ENCODE measurements at regions not wholly inside any gene's neighbourhood (a gene's known extent, or its start where the extent isn't known, plus 50 kb on each side); places are given as distances from the start of the nearest gene placed in this dataset.
"Not testable (repeated sequence)": the region's sequence is repeated elsewhere in the genome, so short reads cannot be mapped to it uniquely, and the experiment has no call there.

- no peak overlapping the region for H3K9ac ChIP-seq (ENCODE audit: low read depth in 1 of 2, low read length in 2 of 2)
- H3K4me1 ChIP-seq (ENCODE audit: control insufficient read depth in 1 of 2, insufficient read depth in 2 of 2, low read length in 2 of 2), result no peaks in the 10 kb centered on the region
- H3K9me3 ChIP-seq (ENCODE audit: control insufficient read depth in 1 of 2, low read length in 2 of 2), result no peaks in the 10 kb centered on the region
- no peak overlapping the region for H3K4me3 ChIP-seq (ENCODE audit: low read depth in 1 of 2, low read length in 2 of 2)
- H3K27me3 ChIP-seq (ENCODE audit: control insufficient read depth in 1 of 2, insufficient read depth in 2 of 2, low read length in 2 of 2), result no peaks in the 10 kb centered on the region
- H3K36me3 ChIP-seq (ENCODE audit: control insufficient read depth in 1 of 2, insufficient read depth in 2 of 2, low read length in 2 of 2), result no peaks in the 10 kb centered on the region
- H3K27ac ChIP-seq (ENCODE audit: low read depth, low read length), result no peak overlapping the region
These were observed 221.6 kb downstream of the STK31 start for GRCh38 chr7:23931633-23932032.

- H3K9ac ChIP-seq (ENCODE audit: low read depth in 1 of 2, low read length in 2 of 2), result no peak overlapping the region
These were observed 228.2 kb downstream of the STK31 start for GRCh38 chr7:23938215-23938614.

DNA sequence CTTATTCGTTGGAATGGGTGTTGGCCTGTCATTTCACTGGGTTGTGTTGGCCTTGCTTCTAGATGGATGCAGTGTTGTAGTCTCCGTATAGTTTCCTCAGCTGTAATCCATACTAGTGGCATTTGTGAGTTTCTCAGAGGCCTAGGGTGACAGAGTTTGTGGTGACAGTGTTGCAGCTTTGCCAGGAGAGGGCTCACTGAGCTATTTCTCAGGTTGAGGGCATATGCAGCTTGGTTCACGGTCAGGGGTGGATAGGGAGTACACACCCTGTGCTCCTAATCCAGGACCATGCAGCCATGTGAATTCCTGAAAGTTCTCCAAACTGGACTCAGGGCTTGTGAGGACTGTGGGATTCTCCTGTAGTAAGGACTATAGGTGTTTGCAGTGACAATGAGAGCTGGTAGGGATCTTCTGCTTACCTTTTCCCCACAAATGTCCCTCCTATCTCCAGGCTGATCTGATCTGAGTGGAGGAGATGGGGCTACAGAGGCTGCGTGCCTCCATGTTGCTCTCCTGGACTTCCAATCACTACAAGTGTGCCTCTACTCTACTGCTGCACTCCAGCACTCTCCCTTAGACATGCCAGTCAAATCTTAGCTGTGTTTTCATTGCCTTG, 229.0 kb downstream of the STK31 start:
- H3K9me3 ChIP-seq (ENCODE audit: control insufficient read depth in 1 of 2, low read length in 2 of 2), result no peaks in the 10 kb centered on the region
- H3K4me3 ChIP-seq (ENCODE audit: low read depth in 1 of 2, low read length in 2 of 2), result no peak overlapping the region
- no peak overlapping the region for H3K9ac ChIP-seq (ENCODE audit: low read depth in 1 of 2, low read length in 2 of 2)
- no peaks in the 10 kb centered on the region for H3K27me3 ChIP-seq (ENCODE audit: control insufficient read depth in 1 of 2, insufficient read depth in 2 of 2, low read length in 2 of 2)
- H3K27ac ChIP-seq (ENCODE audit: low read depth, low read length), result no peak overlapping the region
- H3K36me3 ChIP-seq (ENCODE audit: control insufficient read depth in 1 of 2, insufficient read depth in 2 of 2, low read length in 2 of 2), result no peaks in the 10 kb centered on the region
- no peaks in the 10 kb centered on the region for H3K4me1 ChIP-seq (ENCODE audit: control insufficient read depth in 1 of 2, insufficient read depth in 2 of 2, low read length in 2 of 2)

More at GRCh38 chr7:23938215-23938614, 228.2 kb downstream of the STK31 start:
- Histone ChIP-seq H3K4me3 (ENCODE audit: low read depth in 1 of 2, low read length in 2 of 2) (no peak overlapping the region), H3K9me3 (ENCODE audit: control insufficient read depth in 1 of 2, low read length in 2 of 2) (no peaks in the 10 kb centered on the region), H3K36me3 (ENCODE audit: control insufficient read depth in 1 of 2, insufficient read depth in 2 of 2, low read length in 2 of 2) (no peaks in the 10 kb centered on the region), H3K27ac (ENCODE audit: low read depth, low read length) (no peak overlapping the region), H3K4me1 (ENCODE audit: control insufficient read depth in 1 of 2, insufficient read depth in 2 of 2, low read length in 2 of 2) (no peaks in the 10 kb centered on the region), H3K27me3 (ENCODE audit: control insufficient read depth in 1 of 2, insufficient read depth in 2 of 2, low read length in 2 of 2) (no peaks in the 10 kb centered on the region)

- not testable (repeated sequence) for H3K9me3 ChIP-seq (ENCODE audit: control insufficient read depth in 1 of 2, low read length in 2 of 2); H3K9ac ChIP-seq (ENCODE audit: low read depth in 1 of 2, low read length in 2 of 2); H3K4me3 ChIP-seq (ENCODE audit: low read depth in 1 of 2, low read length in 2 of 2); H3K27me3 ChIP-seq (ENCODE audit: control insufficient read depth in 1 of 2, insufficient read depth in 2 of 2, low read length in 2 of 2); H3K4me1 ChIP-seq (ENCODE audit: control insufficient read depth in 1 of 2, insufficient read depth in 2 of 2, low read length in 2 of 2); H3K36me3 ChIP-seq (ENCODE audit: control insufficient read depth in 1 of 2, insufficient read depth in 2 of 2, low read length in 2 of 2); H3K27ac ChIP-seq (ENCODE audit: low read depth, low read length)
These were observed 229.7 kb downstream of the STK31 start for GRCh38 chr7:23939747-23940146.

DNA sequence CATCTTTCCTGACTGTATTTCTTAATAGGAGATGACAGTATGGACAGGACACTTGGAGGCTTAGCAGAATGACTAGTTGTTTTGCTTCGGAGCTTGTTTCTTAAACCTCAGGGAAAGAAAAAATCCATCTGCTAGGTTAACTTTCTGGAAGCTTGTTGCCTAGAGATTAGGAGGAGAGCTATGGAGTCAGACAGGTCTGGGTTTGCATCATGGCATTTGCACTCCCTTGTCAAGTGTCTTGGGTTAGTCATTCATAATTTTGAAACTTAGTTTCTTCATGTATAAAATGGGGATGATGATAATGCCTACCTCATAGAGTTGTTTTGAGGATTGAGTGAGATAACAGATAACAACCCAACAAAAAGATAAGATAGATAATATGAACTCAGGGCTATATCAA, 231.5 kb downstream of the STK31 start:
- no peaks in the 10 kb centered on the region for H3K4me1 ChIP-seq (ENCODE audit: control insufficient read depth in 1 of 2, insufficient read depth in 2 of 2, low read length in 2 of 2)
- H3K27me3 ChIP-seq (ENCODE audit: control insufficient read depth in 1 of 2, insufficient read depth in 2 of 2, low read length in 2 of 2), result no peaks in the 10 kb centered on the region
- no peak overlapping the region for H3K27ac ChIP-seq (ENCODE audit: low read depth, low read length)
- H3K36me3 ChIP-seq (ENCODE audit: control insufficient read depth in 1 of 2, insufficient read depth in 2 of 2, low read length in 2 of 2), result no peaks in the 10 kb centered on the region
- no peaks in the 10 kb centered on the region for H3K9me3 ChIP-seq (ENCODE audit: control insufficient read depth in 1 of 2, low read length in 2 of 2)
- no peak overlapping the region for H3K9ac ChIP-seq (ENCODE audit: low read depth in 1 of 2, low read length in 2 of 2)
- no peak overlapping the region for H3K4me3 ChIP-seq (ENCODE audit: low read depth in 1 of 2, low read length in 2 of 2)

DNA sequence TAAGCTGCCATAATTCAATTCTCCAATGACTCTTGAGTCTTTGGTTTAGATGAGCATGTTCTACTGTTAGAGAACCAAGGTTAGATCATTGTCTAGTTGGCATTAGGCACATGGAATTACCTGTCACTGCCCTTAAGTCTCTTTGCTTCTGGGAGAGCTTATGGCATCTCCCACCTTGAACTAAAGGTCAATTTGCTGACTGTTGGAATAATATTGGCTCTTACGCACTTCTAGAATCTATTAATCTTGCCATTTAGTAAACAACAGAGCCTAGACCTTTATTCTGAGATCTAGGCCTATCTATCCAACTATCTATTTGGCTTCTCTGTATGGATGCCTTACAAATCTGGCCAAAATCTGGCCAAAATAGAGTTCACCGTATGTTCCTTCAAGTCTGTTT, 232.0 kb downstream of the STK31 start:
- no peaks in the 10 kb centered on the region for H3K4me1 ChIP-seq (ENCODE audit: control insufficient read depth in 1 of 2, insufficient read depth in 2 of 2, low read length in 2 of 2)
- H3K9ac ChIP-seq (ENCODE audit: low read depth in 1 of 2, low read length in 2 of 2), result no peak overlapping the region
- H3K36me3 ChIP-seq (ENCODE audit: control insufficient read depth in 1 of 2, insufficient read depth in 2 of 2, low read length in 2 of 2), result no peaks in the 10 kb centered on the region
- no peak overlapping the region for H3K4me3 ChIP-seq (ENCODE audit: low read depth in 1 of 2, low read length in 2 of 2)
- no peaks in the 10 kb centered on the region for H3K9me3 ChIP-seq (ENCODE audit: control insufficient read depth in 1 of 2, low read length in 2 of 2)
- no peak overlapping the region for H3K27ac ChIP-seq (ENCODE audit: low read depth, low read length)
- H3K27me3 ChIP-seq (ENCODE audit: control insufficient read depth in 1 of 2, insufficient read depth in 2 of 2, low read length in 2 of 2), result no peaks in the 10 kb centered on the region

- H3K27ac ChIP-seq (ENCODE audit: low read depth, low read length), result no peak overlapping the region
- no peak overlapping the region for H3K4me3 ChIP-seq (ENCODE audit: low read depth in 1 of 2, low read length in 2 of 2)
- H3K9ac ChIP-seq (ENCODE audit: low read depth in 1 of 2, low read length in 2 of 2), result no peak overlapping the region
- H3K27me3 ChIP-seq (ENCODE audit: control insufficient read depth in 1 of 2, insufficient read depth in 2 of 2, low read length in 2 of 2), result no peaks in the 10 kb centered on the region
- H3K36me3 ChIP-seq (ENCODE audit: control insufficient read depth in 1 of 2, insufficient read depth in 2 of 2, low read length in 2 of 2), result no peaks in the 10 kb centered on the region
- no peaks in the 10 kb centered on the region for H3K9me3 ChIP-seq (ENCODE audit: control insufficient read depth in 1 of 2, low read length in 2 of 2)
- H3K4me1 ChIP-seq (ENCODE audit: control insufficient read depth in 1 of 2, insufficient read depth in 2 of 2, low read length in 2 of 2), result no peaks in the 10 kb centered on the region
These were observed 234.1 kb downstream of the STK31 start for GRCh38 chr7:23944131-23944530.

DNA sequence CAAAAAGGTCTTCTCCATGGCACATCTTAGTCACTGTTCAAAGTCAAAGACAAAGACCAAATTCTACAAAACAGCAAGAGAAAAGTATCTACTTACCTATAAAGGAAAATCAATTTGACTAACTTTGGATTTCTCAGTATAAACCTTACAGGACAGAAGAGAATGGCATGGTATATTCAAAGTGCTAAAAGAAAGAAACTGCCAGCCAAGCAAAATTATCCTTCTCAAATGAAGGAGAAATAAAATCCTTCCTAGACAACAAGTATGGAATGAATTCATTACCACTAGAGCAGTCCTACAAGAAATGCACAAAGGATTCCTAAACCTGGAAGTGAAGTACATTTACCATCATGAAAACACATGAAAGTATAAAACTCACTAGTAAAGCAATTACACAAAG, 235.5 kb downstream of the STK31 start:
- Histone ChIP-seq H3K9ac (ENCODE audit: low read depth in 1 of 2, low read length in 2 of 2) (no peak overlapping the region), H3K27me3 (ENCODE audit: control insufficient read depth in 1 of 2, insufficient read depth in 2 of 2, low read length in 2 of 2) (no peaks in the 10 kb centered on the region), H3K27ac (ENCODE audit: low read depth, low read length) (no peak overlapping the region), H3K4me1 (ENCODE audit: control insufficient read depth in 1 of 2, insufficient read depth in 2 of 2, low read length in 2 of 2) (no peaks in the 10 kb centered on the region), H3K4me3 (ENCODE audit: low read depth in 1 of 2, low read length in 2 of 2) (no peak overlapping the region), H3K36me3 (ENCODE audit: control insufficient read depth in 1 of 2, insufficient read depth in 2 of 2, low read length in 2 of 2) (no peaks in the 10 kb centered on the region), H3K9me3 (ENCODE audit: control insufficient read depth in 1 of 2, low read length in 2 of 2) (no peaks in the 10 kb centered on the region)

GRCh38 chr7:23955145-23955544, 245.1 kb downstream of the STK31 start:
- no peaks in the 10 kb centered on the region for H3K27me3 ChIP-seq (ENCODE audit: control insufficient read depth in 1 of 2, insufficient read depth in 2 of 2, low read length in 2 of 2)
- H3K4me1 ChIP-seq (ENCODE audit: control insufficient read depth in 1 of 2, insufficient read depth in 2 of 2, low read length in 2 of 2), result no peaks in the 10 kb centered on the region
- H3K27ac ChIP-seq (ENCODE audit: low read depth, low read length), result no peak overlapping the region
- no peak overlapping the region for H3K4me3 ChIP-seq (ENCODE audit: low read depth in 1 of 2, low read length in 2 of 2)
- no peak overlapping the region for H3K9ac ChIP-seq (ENCODE audit: low read depth in 1 of 2, low read length in 2 of 2)
- no peaks in the 10 kb centered on the region for H3K9me3 ChIP-seq (ENCODE audit: control insufficient read depth in 1 of 2, low read length in 2 of 2)
- no peaks in the 10 kb centered on the region for H3K36me3 ChIP-seq (ENCODE audit: control insufficient read depth in 1 of 2, insufficient read depth in 2 of 2, low read length in 2 of 2)

- Histone ChIP-seq H3K27me3 (ENCODE audit: control insufficient read depth in 1 of 2, insufficient read depth in 2 of 2, low read length in 2 of 2) (no peaks in the 10 kb centered on the region), H3K4me1 (ENCODE audit: control insufficient read depth in 1 of 2, insufficient read depth in 2 of 2, low read length in 2 of 2) (no peaks in the 10 kb centered on the region), H3K36me3 (ENCODE audit: control insufficient read depth in 1 of 2, insufficient read depth in 2 of 2, low read length in 2 of 2) (no peaks in the 10 kb centered on the region), H3K9me3 (ENCODE audit: control insufficient read depth in 1 of 2, low read length in 2 of 2) (no peaks in the 10 kb centered on the region), H3K4me3 (ENCODE audit: low read depth in 1 of 2, low read length in 2 of 2) (no peak overlapping the region), H3K27ac (ENCODE audit: low read depth, low read length) (no peak overlapping the region), H3K9ac (ENCODE audit: low read depth in 1 of 2, low read length in 2 of 2) (no peak overlapping the region)
These were observed 245.7 kb downstream of the STK31 start for GRCh38 chr7:23955600-23956149.

Measured in duodenal mucosa (tissue), 2 donors.